ENCODE measurements at regions not wholly inside any gene's neighbourhood (a gene's known extent, or its start where the extent isn't known, plus 50 kb on each side); places are given as distances from the start of the nearest gene placed in this dataset.

DNA sequence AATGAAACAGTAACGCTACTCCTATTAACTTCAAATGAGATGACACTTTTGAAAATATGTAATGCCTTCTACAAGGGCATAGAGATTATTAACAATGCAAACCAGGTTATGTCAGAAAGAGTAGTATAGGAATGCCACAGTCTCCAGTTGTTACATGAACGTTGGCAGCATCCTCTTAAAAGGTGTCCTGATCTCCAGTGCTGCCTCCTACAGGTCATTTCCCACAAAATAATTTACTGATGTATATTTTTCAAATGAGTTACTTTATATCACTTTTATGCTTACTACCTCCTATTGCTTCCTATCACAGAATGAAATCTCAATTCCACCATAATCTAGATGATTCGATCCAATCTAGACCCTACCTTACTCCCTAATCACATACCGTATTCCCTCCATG is 195.2 kb upstream of the EPHA5 start:
- H3K4me1 Mint-ChIP-seq, result no peaks in the 10 kb centered on the region
- H3K27me3 Mint-ChIP-seq, result no peaks in the 10 kb centered on the region
- no peak for ATAC-seq
- no peaks in the 10 kb centered on the region for H3K36me3 Mint-ChIP-seq
- no peak overlapping the region for H3K27ac Mint-ChIP-seq
- H3K4me3 Mint-ChIP-seq, result no peak overlapping the region
- CTCF ChIA-PET, result no interaction called here
- DNase-seq, result no peak
- H3K9me3 Mint-ChIP-seq (ENCODE audit: low read depth), result peaks cover 5% of the 10 kb centered on the region

DNA sequence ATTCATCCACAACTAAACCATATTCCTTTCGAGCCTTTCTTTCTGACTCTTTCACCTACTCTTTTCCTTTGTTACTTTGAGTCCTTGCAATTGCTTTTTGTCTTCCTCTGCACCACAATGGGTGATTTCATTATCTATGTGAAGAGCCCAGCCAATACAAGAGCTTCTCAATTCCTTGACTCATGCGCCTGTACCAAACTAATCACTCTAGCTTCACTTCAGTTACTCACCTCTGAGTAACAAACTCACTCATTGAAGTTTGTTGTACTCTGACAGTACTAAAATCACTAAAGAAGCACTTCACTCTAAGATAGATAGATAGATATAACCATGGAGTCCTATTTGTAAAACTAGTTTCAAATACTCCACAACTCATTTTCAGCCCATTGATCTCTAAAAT is 191.7 kb upstream of the EPHA5 start:
- Mint-ChIP-seq H3K36me3 (no peaks in the 10 kb centered on the region), H3K4me1 (no peaks in the 10 kb centered on the region), H3K4me3 (no peak overlapping the region), H3K27me3 (no peaks in the 10 kb centered on the region), H3K27ac (no peak overlapping the region), H3K9me3 (ENCODE audit: low read depth) (peaks cover 4% of the 10 kb centered on the region)
- no peak for ATAC-seq
- DNase-seq, result no peak
- CTCF ChIA-PET, result no interaction called here

DNA sequence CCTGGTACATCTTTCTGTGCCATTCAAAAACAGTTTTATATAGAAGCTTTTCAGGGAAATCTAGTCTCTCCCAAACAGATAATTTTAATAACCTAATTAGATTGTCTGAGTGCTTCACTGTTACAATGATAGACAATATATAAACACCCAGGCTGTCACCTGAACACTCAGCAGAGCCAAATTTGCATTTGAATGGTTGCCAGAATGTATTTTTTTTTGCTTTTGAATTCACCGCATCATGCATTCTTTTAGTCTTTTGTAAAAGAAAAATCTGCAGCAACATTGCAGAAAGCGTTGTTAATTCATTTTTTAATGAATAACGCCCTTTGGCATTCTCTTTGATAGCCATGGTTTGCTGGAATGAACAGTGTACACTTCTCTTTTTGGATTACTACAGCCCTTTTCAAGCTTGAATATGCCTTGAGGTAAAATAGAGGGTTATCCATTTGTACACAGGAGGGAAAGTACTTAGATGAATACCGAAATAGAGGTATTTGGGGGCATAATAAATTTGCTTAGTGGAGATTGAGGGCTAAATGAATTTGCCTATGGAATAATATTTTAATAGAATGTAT is 175.0 kb upstream of the EPHA5 start:
- H3K4me1 Mint-ChIP-seq, result no peaks in the 10 kb centered on the region
- no peaks in the 10 kb centered on the region for H3K36me3 Mint-ChIP-seq
- CTCF ChIA-PET, result no interaction called here
- H3K9me3 Mint-ChIP-seq (ENCODE audit: low read depth), result peaks cover 2% of the 10 kb centered on the region
- H3K27ac Mint-ChIP-seq, result no peak overlapping the region
- no peak for DNase-seq
- H3K4me3 Mint-ChIP-seq, result no peak overlapping the region
- no peak for ATAC-seq
- H3K27me3 Mint-ChIP-seq, result no peaks in the 10 kb centered on the region

DNA sequence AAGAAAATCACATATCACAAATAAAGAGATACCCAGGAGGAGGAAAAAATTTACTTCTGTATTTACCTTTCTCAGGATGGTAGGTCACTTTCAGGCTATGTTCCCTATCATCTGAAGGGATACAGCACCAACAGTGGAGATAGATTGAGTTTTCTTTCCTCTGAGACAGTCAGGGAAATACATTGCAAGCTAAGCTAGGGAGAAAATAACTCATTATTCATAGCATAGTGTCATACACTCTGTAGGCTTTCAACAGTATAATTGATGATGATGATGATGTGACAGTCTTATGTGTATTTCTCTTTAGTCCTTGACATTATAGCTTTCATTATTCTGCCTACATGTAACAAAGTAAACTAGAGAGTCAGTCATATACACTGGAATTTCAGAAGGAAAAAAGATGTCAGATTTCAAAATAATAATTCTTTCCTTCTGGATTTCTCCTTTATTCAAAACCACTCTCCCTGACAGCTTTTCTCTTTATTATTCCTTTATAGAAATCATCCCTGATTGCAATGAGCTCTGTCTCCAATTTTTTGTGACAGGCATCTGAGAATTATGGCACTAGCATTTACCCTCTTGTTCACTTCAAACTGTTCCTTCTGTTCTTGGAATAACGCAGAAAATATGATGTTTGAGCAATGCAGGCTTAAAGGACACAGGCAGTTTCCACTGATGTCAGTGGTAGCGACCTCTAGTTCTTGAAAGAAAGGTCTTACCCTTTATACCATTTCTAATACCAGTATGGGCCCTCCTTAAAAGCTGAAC is 169.1 kb upstream of the EPHA5 start:
- DNase-seq (no peak), ATAC-seq (no peak)
- CTCF ChIA-PET, result no interaction called here
- no peaks in the 10 kb centered on the region for H3K27me3 Mint-ChIP-seq
- no peaks in the 10 kb centered on the region for H3K4me1 Mint-ChIP-seq
- H3K36me3 Mint-ChIP-seq, result no peaks in the 10 kb centered on the region
- H3K9me3 Mint-ChIP-seq (ENCODE audit: low read depth), result peaks cover 1% of the 10 kb centered on the region
- no peak overlapping the region for H3K4me3 Mint-ChIP-seq
- no peak overlapping the region for H3K27ac Mint-ChIP-seq

DNA sequence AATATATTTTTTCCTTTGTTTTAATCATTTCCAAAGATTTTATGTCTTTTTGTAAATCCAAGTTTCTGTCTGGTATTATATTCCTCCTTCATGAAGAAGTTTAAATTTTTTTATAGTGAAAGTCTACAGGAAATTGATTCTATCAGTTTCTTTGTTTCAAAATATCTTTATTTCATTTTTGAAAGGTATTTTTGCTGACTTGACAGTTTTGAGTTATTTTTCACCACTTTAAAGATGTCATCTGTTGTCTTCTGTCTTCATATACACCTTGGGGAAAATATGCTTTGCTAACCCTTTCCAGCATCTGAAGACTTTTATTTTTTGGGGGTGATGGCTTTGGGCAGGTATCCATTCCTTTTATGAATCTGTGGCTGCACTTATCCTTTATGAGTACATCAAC is 164.4 kb upstream of the EPHA5 start:
- CTCF ChIA-PET, result no interaction called here
- ATAC-seq (no peak), DNase-seq (no peak)
- H3K4me1 Mint-ChIP-seq, result no peaks in the 10 kb centered on the region
- no peaks in the 10 kb centered on the region for H3K9me3 Mint-ChIP-seq (ENCODE audit: low read depth)
- H3K27ac Mint-ChIP-seq, result no peak overlapping the region
- no peak overlapping the region for H3K4me3 Mint-ChIP-seq
- H3K36me3 Mint-ChIP-seq, result no peaks in the 10 kb centered on the region
- H3K27me3 Mint-ChIP-seq, result no peaks in the 10 kb centered on the region

DNA sequence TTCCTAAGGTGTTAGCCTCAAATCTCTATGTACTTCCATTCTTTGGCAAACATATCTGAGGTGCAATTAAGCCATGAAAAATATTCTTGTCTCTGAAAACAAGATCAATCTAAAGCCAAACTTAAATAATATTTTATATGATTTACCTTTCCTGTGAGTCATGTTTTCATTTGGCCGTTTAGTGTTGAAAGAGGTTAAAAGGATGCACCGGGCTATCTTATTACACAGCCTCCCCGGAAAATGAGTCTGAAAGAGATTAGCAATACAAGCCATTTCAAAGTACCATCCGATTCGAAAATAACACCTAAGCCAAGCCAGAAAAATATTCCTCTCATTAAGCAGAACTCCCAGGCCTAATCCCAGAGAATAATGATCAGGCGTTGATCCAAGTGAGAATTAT is 161.5 kb upstream of the EPHA5 start:
- Mint-ChIP-seq H3K9me3 (ENCODE audit: low read depth) (no peaks in the 10 kb centered on the region), H3K27me3 (no peaks in the 10 kb centered on the region), H3K27ac (no peak overlapping the region), H3K4me1 (no peaks in the 10 kb centered on the region), H3K4me3 (no peak overlapping the region), H3K36me3 (no peaks in the 10 kb centered on the region)
- DNase-seq, result no peak
- CTCF ChIA-PET, result no interaction called here
- ATAC-seq, result no peak

DNA sequence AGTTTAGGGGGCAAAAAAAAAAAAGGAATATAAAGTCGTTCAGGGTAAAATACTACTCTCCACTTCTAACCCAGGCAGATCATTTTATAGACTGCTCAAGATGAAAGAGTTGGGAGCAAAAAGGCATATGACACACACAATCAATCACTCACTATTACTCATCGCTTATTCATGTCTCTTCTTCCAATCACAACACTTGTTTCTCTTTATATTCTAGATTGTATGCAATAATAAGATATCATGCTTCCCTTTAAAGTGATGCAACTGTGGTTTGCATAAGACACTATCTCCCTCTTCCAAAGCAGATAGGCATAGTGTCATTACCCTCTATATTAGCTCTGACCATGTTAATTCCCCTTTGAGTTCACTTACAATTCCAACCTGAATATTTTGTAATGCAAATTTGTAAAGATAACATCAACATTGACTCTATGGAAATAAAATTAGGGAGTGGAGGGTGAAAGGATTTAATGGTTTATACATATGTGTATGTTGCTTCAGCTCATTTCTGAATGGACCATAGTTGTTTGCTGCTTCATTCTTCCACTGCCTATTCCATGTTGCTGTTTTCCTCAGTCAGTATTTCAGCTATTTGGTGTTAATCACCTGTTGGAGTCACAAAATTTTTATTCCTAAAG is 154.9 kb upstream of the EPHA5 start:
- Mint-ChIP-seq H3K36me3 (no peaks in the 10 kb centered on the region), H3K27ac (no peak overlapping the region), H3K27me3 (no peaks in the 10 kb centered on the region), H3K4me3 (no peak overlapping the region), H3K4me1 (no peaks in the 10 kb centered on the region), H3K9me3 (ENCODE audit: low read depth) (peaks cover 6% of the 10 kb centered on the region)
- CTCF ChIA-PET, result no interaction called here
- ATAC-seq (no peak), DNase-seq (no peak)

DNA sequence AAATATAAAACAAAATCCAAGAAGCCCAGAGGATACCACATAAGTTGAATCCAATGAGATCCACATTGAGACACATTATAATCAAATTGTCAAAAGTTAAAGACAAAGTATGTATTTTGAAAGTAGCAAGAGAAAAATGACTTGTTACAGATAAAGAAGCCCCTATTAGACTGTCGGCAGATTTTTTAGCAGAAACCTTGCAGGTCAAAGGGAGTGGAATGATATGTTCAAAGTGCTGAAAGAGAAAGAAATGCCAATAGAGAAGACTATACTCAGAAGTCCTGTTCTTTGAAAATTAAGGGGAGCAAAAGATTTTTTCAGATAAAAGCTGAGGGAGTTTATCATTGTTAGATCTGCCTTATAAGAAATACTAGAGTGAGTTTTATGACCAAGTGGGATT is 148.9 kb upstream of the EPHA5 start:
- Mint-ChIP-seq H3K36me3 (no peaks in the 10 kb centered on the region), H3K4me3 (no peak overlapping the region), H3K27me3 (no peaks in the 10 kb centered on the region), H3K9me3 (ENCODE audit: low read depth) (peaks cover 9% of the 10 kb centered on the region), H3K4me1 (no peaks in the 10 kb centered on the region), H3K27ac (no peak overlapping the region)
- ATAC-seq (no peak), DNase-seq (no peak)
- CTCF ChIA-PET, result no interaction called here

DNA sequence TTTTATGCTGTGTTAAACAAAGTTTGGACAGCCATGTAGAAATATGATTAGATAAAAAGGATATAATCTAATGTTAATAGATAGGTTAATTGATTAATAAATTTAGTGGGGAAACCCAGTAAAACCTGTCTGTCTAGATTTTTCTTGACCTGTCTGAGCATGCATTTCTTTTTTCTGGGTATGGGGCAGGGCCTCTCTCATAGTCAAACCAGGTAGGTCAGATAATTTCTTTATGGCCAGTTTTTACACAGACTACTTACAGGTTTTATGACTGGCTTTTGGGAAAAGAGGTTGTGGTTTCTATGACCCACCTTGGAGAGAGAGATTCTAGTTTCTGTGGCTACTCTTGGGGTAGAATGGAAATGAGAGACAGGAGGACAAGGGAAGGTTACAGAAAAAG is 135.6 kb upstream of the EPHA5 start:
- CTCF ChIA-PET, result no interaction called here
- Mint-ChIP-seq H3K36me3 (no peaks in the 10 kb centered on the region), H3K27ac (no peak overlapping the region), H3K27me3 (no peaks in the 10 kb centered on the region), H3K4me3 (no peak overlapping the region), H3K4me1 (no peaks in the 10 kb centered on the region), H3K9me3 (ENCODE audit: low read depth) (peaks cover 7% of the 10 kb centered on the region)
- DNase-seq (no peak), ATAC-seq (no peak)

DNA sequence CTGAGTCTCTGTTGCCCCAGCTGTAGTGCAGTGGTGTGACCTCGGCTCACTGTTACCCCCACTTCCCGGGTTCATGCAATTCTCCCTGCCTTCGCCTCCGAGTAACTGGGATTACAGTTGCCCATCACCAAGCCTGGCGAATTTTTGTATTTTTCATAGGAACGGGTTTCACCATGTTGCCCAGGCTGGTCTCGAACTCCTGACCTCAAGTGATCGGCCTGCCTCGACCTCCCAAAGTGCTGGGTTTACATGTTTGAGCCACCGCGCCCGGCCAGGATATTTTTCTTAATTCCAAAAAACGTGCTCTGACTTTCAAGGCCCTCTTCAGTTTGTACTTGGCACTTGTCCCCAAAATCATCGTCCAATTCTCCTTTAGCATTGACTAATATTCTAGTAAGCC is 129.2 kb upstream of the EPHA5 start:
- H3K4me1 Mint-ChIP-seq, result no peaks in the 10 kb centered on the region
- ATAC-seq (no peak), DNase-seq (no peak)
- no peaks in the 10 kb centered on the region for H3K27me3 Mint-ChIP-seq
- CTCF ChIA-PET, result no interaction called here
- H3K27ac Mint-ChIP-seq, result no peak overlapping the region
- H3K4me3 Mint-ChIP-seq, result no peak overlapping the region
- H3K36me3 Mint-ChIP-seq, result no peaks in the 10 kb centered on the region
- H3K9me3 Mint-ChIP-seq (ENCODE audit: low read depth), result peaks cover 9% of the 10 kb centered on the region

DNA sequence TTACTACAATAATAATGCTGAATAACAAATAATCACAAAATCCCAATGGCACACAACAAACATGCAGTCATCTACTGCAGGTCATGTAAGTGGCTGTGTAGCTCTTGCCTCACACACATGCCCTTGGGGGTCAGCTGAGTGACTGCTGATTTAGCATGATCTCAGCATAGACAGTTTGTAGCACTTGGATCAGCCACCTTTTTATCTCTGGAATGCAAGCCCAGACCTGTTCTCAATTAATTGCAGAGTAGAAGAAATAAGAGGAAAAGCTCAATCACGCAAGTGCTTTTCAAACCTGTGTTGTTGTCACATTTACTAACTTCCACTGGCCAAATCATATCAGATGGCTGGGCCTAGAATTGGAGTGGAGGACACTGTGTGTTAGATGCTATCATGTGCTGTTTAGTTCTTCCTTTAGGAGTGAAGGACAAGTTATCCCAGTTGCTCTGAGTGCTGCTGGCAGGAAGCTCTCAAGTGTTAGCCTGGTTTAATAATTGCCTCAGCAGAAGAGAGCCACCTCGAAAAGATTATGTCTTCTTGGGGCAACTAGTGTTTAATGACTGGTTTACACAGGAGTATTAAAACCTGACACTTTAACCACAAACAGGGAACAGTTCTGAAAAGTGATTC is 128.3 kb upstream of the EPHA5 start:
- Mint-ChIP-seq H3K27ac (no peak overlapping the region), H3K36me3 (no peaks in the 10 kb centered on the region), H3K4me3 (no peak overlapping the region), H3K27me3 (no peaks in the 10 kb centered on the region), H3K4me1 (no peaks in the 10 kb centered on the region), H3K9me3 (ENCODE audit: low read depth) (peaks cover 7% of the 10 kb centered on the region)
- ATAC-seq (no peak), DNase-seq (no peak)
- CTCF ChIA-PET, result no interaction called here

DNA sequence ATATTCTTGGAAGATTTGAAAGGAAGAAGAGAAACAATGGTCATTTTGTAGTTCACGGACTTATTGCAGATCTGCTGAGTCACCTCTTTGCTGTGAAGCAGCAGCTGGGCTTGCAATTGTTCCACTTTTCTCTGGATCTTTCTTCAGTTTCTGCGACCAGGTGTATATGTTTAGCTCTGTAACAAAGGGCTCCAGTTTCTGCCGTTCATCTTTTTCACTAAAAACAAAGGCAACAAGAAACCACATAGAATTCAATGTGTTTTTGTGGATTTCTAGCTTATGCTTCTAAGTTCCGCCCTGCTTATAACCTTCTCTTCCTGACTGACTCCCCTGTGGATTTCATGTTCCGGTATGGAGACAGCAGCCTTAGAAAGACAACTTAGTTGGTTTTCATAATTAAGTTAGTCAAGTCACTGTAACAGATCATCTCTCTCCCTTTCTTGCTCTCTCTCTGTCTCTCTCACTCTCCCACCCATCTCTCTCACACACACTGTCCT is 121.6 kb upstream of the EPHA5 start:
- Mint-ChIP-seq H3K27me3 (no peaks in the 10 kb centered on the region), H3K36me3 (no peaks in the 10 kb centered on the region), H3K4me3 (no peak overlapping the region), H3K4me1 (no peaks in the 10 kb centered on the region), H3K9me3 (ENCODE audit: low read depth) (peaks cover 7% of the 10 kb centered on the region), H3K27ac (no peak overlapping the region)
- CTCF ChIA-PET, result interaction anchor here (0.5 kb wide), 1 partner anchor 30 kb away, joined by 3 read pairs; no protein-coding TSS in a partner anchor
- no peak for ATAC-seq
- DNase-seq, result no peak

DNA sequence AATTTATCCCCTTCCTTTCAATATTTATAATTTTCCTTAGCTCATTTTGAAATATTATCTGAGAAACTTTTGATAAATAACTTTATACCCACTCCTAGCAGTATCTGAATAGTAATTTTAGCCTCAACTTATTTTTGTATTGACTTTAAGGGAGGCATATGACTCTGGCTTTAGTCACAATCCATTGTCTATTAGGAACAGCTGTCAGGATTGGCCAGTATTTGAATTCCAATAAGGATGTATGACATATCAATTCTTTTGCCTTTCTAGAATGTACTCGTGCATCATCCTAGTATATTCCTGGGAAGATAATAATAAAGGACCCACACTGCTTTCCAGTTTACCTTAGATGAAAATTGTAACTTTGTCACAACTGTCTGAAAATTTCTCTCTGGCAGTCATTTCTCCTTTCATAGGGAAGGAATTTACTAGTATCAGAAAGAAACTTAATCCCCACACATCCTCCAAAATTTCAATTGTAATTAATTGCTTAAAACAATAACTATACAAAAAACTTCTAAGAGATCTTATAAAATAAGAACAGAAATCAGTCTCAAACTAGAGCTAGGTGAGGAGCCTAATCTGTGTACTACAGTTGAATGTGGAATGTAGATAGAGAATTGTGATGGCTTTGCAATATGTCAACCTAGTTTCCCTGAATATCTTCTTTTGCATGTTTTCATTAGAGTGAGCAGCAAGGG is 121.0 kb upstream of the EPHA5 start:
- DNase-seq, result no peak
- no peaks in the 10 kb centered on the region for H3K27me3 Mint-ChIP-seq
- H3K36me3 Mint-ChIP-seq, result no peaks in the 10 kb centered on the region
- H3K27ac Mint-ChIP-seq, result no peak overlapping the region
- ATAC-seq, result no peak
- no peaks in the 10 kb centered on the region for H3K4me1 Mint-ChIP-seq
- H3K4me3 Mint-ChIP-seq, result no peak overlapping the region
- peaks cover 7% of the 10 kb centered on the region for H3K9me3 Mint-ChIP-seq (ENCODE audit: low read depth)
- CTCF ChIA-PET, result interaction anchor here (0.5 kb wide), 1 partner anchor 31 kb away, joined by 3 read pairs; no protein-coding TSS in a partner anchor

Measured in activated CD8-positive, alpha-beta memory T cell treated with anti-CD3 and anti-CD28 coated beads, Interleukin-2, amount 10 ng/mL, durations not matched to agents 7 days and 5 days (primary cell).